NOMO-1 treated with DMSO at 0.1 percent for 48 hours (cell line): ENCODE measurements at regions not wholly inside any gene's neighbourhood (a gene's known extent, or its start where the extent isn't known, plus 50 kb on each side); places are given as distances from the start of the nearest gene placed in this dataset.

ENCODE experiments used
- DNase-seq: peaks from one replicate; lab custom pipeline; 2025; ENCODE audit not compliant: unreplicated experiment; lab: John Stamatoyannopoulos, UW

DNA sequence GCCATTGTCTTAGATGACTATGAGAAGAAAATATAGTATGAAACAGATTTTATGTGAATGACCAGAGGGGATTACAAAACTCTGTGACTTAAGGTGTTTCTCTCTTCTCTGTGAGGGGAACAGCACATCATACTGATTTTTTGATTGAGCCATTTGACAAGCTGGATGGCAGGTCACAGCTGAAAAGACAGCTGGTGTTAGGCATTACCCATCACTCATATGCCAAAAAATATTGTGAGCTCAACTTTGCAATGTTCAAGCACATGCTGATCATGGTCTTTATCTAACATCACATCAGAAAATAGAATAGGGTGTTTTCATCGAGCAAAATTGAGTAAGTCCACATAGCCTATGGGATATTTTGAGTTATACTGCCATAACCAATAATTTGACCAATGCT is 86.7 kb upstream of the TECRL start:
- no peak for DNase-seq

DNA sequence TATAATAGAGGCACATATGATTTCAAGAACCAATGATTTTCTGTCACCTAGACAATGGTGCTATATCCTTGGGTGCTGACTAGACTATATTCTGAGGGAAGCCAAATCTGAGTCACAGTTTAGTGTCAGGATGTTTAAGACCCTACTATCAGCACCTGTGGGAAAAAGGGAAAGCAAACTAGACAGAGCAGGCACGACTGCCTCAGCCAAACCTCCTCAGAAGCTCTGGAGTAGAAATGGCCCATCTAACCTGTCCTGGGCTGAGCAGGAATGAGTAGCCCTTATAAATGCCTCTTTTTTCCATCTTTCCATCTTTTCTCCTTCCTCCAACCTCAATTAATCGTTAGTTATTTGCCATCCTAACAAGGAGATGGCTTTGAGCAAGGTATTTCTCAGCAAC is 80.4 kb upstream of the TECRL start:
- DNase-seq: no peak

- no peak for DNase-seq
Observed at GRCh38 chr4:64479338-64479737, 70.1 kb upstream of the TECRL start.

DNA sequence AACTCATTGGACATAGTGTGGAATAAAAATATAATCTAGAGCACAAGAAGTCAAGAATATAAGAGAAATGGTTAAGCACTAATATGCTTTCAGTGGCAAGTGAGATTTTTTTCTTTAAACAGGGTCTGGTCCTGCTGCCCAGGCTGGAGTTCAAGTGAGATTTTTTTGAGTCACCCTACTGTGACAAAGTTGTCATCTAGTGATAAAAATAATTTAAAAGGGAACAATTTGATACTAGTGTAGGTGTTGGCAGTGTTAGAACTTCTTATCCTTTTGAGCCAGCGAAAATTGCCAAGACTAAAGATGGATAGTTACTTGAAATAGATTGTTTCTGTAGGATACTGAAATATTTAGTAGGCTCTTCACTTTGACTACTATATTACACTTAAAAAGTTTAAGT is 67.9 kb upstream of the TECRL start:
- DNase-seq: no peak

GRCh38 chr4:64465263-64465662 is 56.0 kb upstream of the TECRL start:
- no peak for DNase-seq

DNA sequence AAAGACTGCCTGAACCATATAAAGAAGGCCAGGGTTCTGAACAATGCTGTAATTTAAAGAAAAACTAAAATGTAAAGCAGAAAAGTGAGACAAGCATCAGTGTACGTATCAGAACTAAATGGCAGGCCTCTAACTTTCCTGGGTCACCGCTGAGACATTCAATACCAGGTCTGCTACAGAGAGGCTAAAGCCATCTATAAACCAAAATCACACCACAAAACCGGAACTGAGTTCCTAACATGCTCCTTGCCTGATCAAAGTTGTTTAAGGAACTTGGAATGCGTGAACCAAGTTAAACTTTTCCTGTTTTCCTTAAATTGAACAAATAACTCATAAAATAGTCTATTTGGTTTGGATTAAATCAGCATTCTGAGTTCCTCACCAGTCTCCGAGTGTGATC is 55.3 kb upstream of the TECRL start:
- no peak for DNase-seq
